WERI-Rb-1 (cell line): ENCODE measurements at regions not wholly inside any gene's neighbourhood (a gene's known extent, or its start where the extent isn't known, plus 50 kb on each side); places are given as distances from the start of the nearest gene placed in this dataset.

Experiments
- DNase-seq: peaks from one replicate; pipeline ENCODE4 v3.0.0-alpha.2; 2020
- H3K27ac ChIP-seq: fragments of 250-450 bp; sonication (Bioruptor Pico); 2 replicates; pipeline ENCODE4 v1.5.1; 2020; ENCODE audit warnings: mild to moderate bottlenecking, moderate library complexity
- H3K27me3 ChIP-seq: fragments of 250-450 bp; sonication (Bioruptor Pico); 2 replicates; pipeline ENCODE4 v1.5.1; 2021; ENCODE audit warnings: mild to moderate bottlenecking, low read depth, moderate library complexity; ENCODE audit not compliant: insufficient read depth, severe bottlenecking
- H3K36me3 ChIP-seq: fragments of 250-450 bp; sonication (Bioruptor Pico); 2 replicates; pipeline ENCODE4 v1.5.1; 2020; ENCODE audit warnings: mild to moderate bottlenecking, moderate library complexity
- H3K4me3 ChIP-seq: 2 replicates; pipeline ENCODE4 v1.5.1; 2011; ENCODE audit warnings: low read depth, mild to moderate bottlenecking, control low read depth, low read length
- H3K9me3 ChIP-seq: fragments of 250-450 bp; sonication (Bioruptor Pico); 2 replicates; pipeline ENCODE4 v1.5.1; 2021; ENCODE audit warnings: mild to moderate bottlenecking, moderate library complexity; ENCODE audit not compliant: severe bottlenecking
- TF ChIP-seq, protein P1 (sequence below): IDR thresholded peaks from 2 replicates; pipeline ENCODE4 v1.5.1; 2011; ENCODE audit warnings: low read depth, mild to moderate bottlenecking, control low read depth, inconsistent platforms, low read length

GRCh38 chr4:37771771-37772170 is 54.7 kb upstream of the PGM2 start:
- no peak overlapping the region for H3K4me3 ChIP-seq
- no peaks in the 10 kb centered on the region for H3K36me3 ChIP-seq
- peaks cover 71% of the 10 kb centered on the region for H3K27me3 ChIP-seq
- TF ChIP-seq, protein P1, sequence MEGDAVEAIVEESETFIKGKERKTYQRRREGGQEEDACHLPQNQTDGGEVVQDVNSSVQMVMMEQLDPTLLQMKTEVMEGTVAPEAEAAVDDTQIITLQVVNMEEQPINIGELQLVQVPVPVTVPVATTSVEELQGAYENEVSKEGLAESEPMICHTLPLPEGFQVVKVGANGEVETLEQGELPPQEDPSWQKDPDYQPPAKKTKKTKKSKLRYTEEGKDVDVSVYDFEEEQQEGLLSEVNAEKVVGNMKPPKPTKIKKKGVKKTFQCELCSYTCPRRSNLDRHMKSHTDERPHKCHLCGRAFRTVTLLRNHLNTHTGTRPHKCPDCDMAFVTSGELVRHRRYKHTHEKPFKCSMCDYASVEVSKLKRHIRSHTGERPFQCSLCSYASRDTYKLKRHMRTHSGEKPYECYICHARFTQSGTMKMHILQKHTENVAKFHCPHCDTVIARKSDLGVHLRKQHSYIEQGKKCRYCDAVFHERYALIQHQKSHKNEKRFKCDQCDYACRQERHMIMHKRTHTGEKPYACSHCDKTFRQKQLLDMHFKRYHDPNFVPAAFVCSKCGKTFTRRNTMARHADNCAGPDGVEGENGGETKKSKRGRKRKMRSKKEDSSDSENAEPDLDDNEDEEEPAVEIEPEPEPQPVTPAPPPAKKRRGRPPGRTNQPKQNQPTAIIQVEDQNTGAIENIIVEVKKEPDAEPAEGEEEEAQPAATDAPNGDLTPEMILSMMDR = no peak
- peaks cover 4% of the 10 kb centered on the region for H3K9me3 ChIP-seq
- H3K27ac ChIP-seq = no peak overlapping the region
- no peak for DNase-seq

- H3K9me3 ChIP-seq = peaks cover 4% of the 10 kb centered on the region
- no peak for DNase-seq
- TF ChIP-seq, protein P1 = no peak
- H3K36me3 ChIP-seq = no peaks in the 10 kb centered on the region
- no peak overlapping the region for H3K27ac ChIP-seq
- no peak overlapping the region for H3K4me3 ChIP-seq
- peaks cover 77% of the 10 kb centered on the region for H3K27me3 ChIP-seq
These were observed 56.5 kb upstream of the PGM2 start for GRCh38 chr4:37770016-37770415.

GRCh38 chr4:37769391-37769989 is 57.0 kb upstream of the PGM2 start:
- no peaks in the 10 kb centered on the region for H3K36me3 ChIP-seq
- no peak overlapping the region for H3K4me3 ChIP-seq
- TF ChIP-seq, protein P1 = no peak
- peaks cover 4% of the 10 kb centered on the region for H3K9me3 ChIP-seq
- DNase-seq = no peak
- H3K27me3 ChIP-seq = peaks cover 79% of the 10 kb centered on the region
- H3K27ac ChIP-seq = no peak overlapping the region

DNA sequence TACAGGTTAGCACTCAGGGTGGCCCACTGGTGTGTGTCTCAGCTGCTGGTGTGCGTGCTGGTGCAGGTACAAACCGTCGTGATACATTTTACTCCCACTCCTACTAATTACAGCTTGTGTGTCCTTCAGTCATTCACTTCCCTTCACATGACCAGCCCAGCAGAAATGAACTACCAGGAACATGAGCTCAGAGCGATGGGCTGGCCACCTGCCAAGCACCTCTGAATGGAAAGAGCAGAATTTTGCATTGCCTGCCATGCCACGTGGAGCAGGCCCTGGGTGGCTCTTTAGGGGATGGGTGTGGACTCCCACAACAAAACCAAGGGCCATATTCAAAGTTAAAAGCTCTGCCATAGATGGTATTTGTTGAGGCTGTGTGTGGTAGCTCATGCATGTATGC is 58.9 kb upstream of the PGM2 start:
- no peak for DNase-seq
- no peaks in the 10 kb centered on the region for H3K36me3 ChIP-seq
- H3K27ac ChIP-seq = no peak overlapping the region
- peaks cover 2% of the 10 kb centered on the region for H3K9me3 ChIP-seq
- TF ChIP-seq, protein P1 = no peak
- H3K4me3 ChIP-seq = no peak overlapping the region
- peaks cover 85% of the 10 kb centered on the region for H3K27me3 ChIP-seq

DNA sequence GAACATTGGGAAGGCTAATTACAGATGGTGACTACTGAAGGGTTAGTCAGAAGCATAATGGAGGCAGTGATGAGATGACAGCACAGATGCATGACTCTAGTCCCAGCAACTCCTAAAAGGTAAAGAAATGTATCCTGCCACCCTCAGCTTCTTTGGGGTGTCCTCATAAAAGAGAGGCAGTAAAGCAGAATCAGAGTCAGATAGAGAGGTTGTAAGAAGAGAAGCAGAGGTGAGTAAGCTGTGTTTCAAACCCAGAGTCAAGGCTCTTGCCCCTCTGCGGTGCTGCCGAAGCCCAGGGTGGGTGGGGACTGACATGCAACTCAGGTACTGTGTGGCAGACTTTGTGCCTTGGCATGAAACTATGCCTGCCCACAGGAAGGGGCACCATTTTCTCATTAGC is 59.5 kb upstream of the PGM2 start:
- DNase-seq = no peak
- H3K27ac ChIP-seq = no peak overlapping the region
- H3K9me3 ChIP-seq = peaks cover 2% of the 10 kb centered on the region
- TF ChIP-seq, protein P1 = no peak
- no peaks in the 10 kb centered on the region for H3K36me3 ChIP-seq
- H3K27me3 ChIP-seq = peaks cover 86% of the 10 kb centered on the region
- no peak overlapping the region for H3K4me3 ChIP-seq

DNA sequence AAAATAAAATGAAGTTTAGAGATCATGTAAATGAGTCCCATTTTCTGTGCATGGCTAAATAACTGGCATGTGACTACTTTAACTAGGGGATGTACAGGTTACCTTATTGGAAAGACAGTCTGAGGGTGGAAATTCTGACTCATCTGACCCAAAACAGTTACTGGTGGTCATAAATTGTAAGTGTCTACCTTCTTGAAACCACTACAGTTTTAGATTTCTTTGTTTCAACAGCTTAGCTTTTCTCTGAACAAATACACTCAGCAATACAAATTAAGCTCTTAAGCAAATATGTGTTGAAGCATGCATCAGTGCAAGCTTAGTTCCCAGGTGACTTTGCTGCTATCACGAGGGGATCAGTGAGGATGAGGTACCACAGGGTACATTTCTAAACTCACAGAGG is 60.7 kb upstream of the PGM2 start:
- DNase-seq = no peak
- Histone ChIP-seq H3K36me3 (no peaks in the 10 kb centered on the region), H3K27ac (no peak overlapping the region), H3K9me3 (peaks cover 2% of the 10 kb centered on the region), H3K4me3 (no peak overlapping the region), H3K27me3 (peaks cover 86% of the 10 kb centered on the region)
- TF ChIP-seq, protein P1 = no peak
